ENCODE measurements at regions not wholly inside any gene's neighbourhood (a gene's known extent, or its start where the extent isn't known, plus 50 kb on each side); places are given as distances from the start of the nearest gene placed in this dataset.
"Not testable (repeated sequence)": the region's sequence is repeated elsewhere in the genome, so short reads cannot be mapped to it uniquely, and the experiment has no call there.

DNA sequence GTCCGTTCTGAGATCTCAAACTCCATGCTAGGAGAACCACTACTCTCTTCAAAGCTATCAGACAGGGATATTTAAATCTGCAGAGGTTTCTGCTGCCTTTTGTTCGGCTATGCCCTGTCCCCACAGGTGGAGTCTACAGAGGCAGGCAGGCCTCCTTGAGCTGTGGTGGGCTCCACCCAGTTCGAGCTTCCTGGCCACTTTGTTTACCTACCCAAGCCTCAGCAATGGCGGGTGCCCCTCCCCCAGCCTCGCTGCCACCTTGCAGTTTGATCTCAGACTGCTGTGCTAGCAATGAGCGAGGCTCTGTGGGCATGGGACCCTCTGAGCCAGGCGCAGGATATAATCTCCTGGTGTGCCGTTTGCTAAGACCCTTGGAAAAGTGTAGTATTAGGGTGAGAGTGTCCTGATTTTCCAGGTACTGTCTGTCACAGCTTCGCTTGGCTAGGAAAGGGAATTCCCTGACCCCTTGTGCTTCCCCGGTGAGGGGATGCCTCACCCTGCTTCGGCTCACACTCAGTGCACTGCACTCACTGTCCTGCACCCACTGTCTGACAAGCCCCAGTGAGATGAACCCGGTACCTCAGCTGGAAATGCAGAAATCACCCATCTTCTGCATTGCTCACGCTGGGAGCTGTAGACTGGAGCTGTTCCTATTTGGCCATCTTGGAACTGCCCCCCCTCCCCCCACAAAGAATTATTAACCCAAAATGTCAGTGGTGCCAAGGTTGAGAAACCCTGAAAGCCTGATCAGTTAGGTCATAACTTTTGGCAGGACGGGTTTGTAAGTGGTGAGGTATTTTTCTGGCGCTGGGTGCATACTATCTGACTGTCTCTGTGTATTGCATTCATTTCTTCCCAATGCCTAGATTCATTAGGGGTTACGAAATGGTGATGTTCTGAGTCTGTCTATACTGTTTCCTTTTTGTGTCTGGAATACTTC, 181.4 kb downstream of the TEX29 start:
- peaks cover 0 to 39% (median 25%) of the 10 kb centered on the region in 5 donors for H3K27me3 Mint-ChIP-seq
- H3K4me1 ChIP-seq (ENCODE audit: control insufficient read depth in 2 of 2, insufficient read depth in 2 of 2, low read length in 2 of 2); POLR2A ChIA-PET; H3K36me3 Mint-ChIP-seq; ATAC-seq; intact Hi-C loops (cut with micrococcal nuclease); DNase-seq; H3K4me3 ChIP-seq (ENCODE audit: low read length); H3K4me1 Mint-ChIP-seq; H3K27ac ChIP-seq (ENCODE audit: low read depth, low read length); H3K27me3 ChIP-seq (ENCODE audit: control insufficient read depth in 2 of 2, insufficient read depth in 2 of 2, low read length in 2 of 2); H3K36me3 ChIP-seq (ENCODE audit: control insufficient read depth in 2 of 3, insufficient read depth in 3 of 3, low read length in 3 of 3); H3K27ac Mint-ChIP-seq; H3K4me3 Mint-ChIP-seq; H3K9me3 ChIP-seq (ENCODE audit: control insufficient read depth in 2 of 3, low read length in 3 of 3); CTCF ChIA-PET: not testable (repeated sequence)
- peaks cover 0 to 20% (median 9%) of the 10 kb centered on the region in 11 donors for H3K9me3 Mint-ChIP-seq

DNA sequence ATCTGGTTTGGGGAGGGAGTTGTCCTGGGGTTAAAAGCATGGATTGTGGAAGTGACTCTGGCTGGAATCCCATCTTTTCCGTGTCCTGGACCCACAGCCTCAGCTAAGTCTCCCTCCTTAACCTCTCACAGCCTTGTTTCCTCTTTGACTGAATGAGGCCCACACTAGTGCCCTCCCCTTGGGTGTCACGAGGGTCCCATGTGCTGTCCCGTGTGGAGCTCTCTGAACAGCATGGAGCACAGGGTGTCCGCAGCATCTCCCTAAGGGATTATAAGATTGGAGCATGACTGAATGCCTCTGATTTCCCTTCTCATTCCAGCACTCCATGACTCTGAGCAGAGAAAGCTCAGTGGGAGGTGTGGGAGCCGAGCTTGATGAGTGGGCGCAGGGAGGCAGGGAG, 182.5 kb downstream of the TEX29 start:
- H3K36me3 ChIP-seq (ENCODE audit: control insufficient read depth in 2 of 3, insufficient read depth in 3 of 3, low read length in 3 of 3): no peaks in the 10 kb centered on the region
- no peaks in the 10 kb centered on the region for H3K4me1 ChIP-seq (ENCODE audit: control insufficient read depth in 2 of 2, insufficient read depth in 2 of 2, low read length in 2 of 2)
- no peak for ATAC-seq
- Mint-ChIP-seq H3K9me3 (peaks cover 0 to 19% (median 9%) of the 10 kb centered on the region in 11 donors), H3K27me3 (peaks cover 0 to 40% (median 25%) of the 10 kb centered on the region in 5 donors), H3K4me3 (no peak overlapping the region), H3K36me3 (peaks cover 0 to 5% (median 0%) of the 10 kb centered on the region in 5 donors), H3K4me1 (peaks cover 0 to 5% (median 0%) of the 10 kb centered on the region in 7 donors), H3K27ac (no peak overlapping the region)
- no peaks in the 10 kb centered on the region for H3K9me3 ChIP-seq (ENCODE audit: control insufficient read depth in 2 of 3, low read length in 3 of 3)
- POLR2A ChIA-PET: no interaction called here
- DNase-seq: no peak
- H3K27me3 ChIP-seq (ENCODE audit: control insufficient read depth in 2 of 2, insufficient read depth in 2 of 2, low read length in 2 of 2): no peaks in the 10 kb centered on the region
- H3K27ac ChIP-seq (ENCODE audit: low read depth, low read length): no peak overlapping the region
- H3K4me3 ChIP-seq (ENCODE audit: low read length): no peak overlapping the region
- CTCF ChIA-PET: no interaction called here
- intact Hi-C loops (cut with micrococcal nuclease): no loop called here

DNA sequence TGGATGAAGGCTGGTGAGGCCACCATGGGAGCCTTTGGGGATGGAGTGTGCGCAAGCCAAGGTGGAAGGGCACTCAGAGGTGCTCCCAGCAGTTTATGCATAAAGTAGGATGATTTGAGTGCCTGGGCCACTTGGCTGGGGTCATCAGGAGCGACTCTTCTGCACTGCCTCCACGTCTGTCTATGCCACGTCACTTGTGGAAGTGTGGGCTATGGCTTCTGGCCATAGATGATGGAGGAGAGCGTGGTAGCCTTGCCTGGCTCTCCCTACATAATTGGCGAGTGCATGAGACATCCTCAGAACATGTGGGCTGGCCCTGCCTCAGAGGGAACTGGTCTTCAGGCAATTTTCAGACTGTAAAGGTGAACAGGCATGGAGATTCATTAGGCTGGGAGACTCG, 182.9 kb downstream of the TEX29 start:
- Histone ChIP-seq H3K4me1 (ENCODE audit: control insufficient read depth in 2 of 2, insufficient read depth in 2 of 2, low read length in 2 of 2) (no peaks in the 10 kb centered on the region), H3K36me3 (ENCODE audit: control insufficient read depth in 2 of 3, insufficient read depth in 3 of 3, low read length in 3 of 3) (no peaks in the 10 kb centered on the region), H3K27ac (ENCODE audit: low read depth, low read length) (no peak overlapping the region), H3K4me3 (ENCODE audit: low read length) (no peak overlapping the region), H3K27me3 (ENCODE audit: control insufficient read depth in 2 of 2, insufficient read depth in 2 of 2, low read length in 2 of 2) (no peaks in the 10 kb centered on the region), H3K9me3 (ENCODE audit: control insufficient read depth in 2 of 3, low read length in 3 of 3) (no peaks in the 10 kb centered on the region)
- H3K9me3 Mint-ChIP-seq: peaks cover 0 to 19% (median 9%) of the 10 kb centered on the region in 11 donors
- no peak overlapping the region for H3K4me3 Mint-ChIP-seq
- H3K27me3 Mint-ChIP-seq: peaks cover 0 to 40% (median 25%) of the 10 kb centered on the region in 5 donors
- ChIA-PET POLR2A (no interaction called here), CTCF (no interaction called here)
- no peak overlapping the region for H3K27ac Mint-ChIP-seq
- H3K36me3 Mint-ChIP-seq: peaks cover 0 to 5% (median 0%) of the 10 kb centered on the region in 5 donors
- ATAC-seq: no peak
- H3K4me1 Mint-ChIP-seq: peaks cover 0 to 5% (median 0%) of the 10 kb centered on the region in 7 donors
- intact Hi-C loops (cut with micrococcal nuclease): no loop called here
- DNase-seq: no peak

DNA sequence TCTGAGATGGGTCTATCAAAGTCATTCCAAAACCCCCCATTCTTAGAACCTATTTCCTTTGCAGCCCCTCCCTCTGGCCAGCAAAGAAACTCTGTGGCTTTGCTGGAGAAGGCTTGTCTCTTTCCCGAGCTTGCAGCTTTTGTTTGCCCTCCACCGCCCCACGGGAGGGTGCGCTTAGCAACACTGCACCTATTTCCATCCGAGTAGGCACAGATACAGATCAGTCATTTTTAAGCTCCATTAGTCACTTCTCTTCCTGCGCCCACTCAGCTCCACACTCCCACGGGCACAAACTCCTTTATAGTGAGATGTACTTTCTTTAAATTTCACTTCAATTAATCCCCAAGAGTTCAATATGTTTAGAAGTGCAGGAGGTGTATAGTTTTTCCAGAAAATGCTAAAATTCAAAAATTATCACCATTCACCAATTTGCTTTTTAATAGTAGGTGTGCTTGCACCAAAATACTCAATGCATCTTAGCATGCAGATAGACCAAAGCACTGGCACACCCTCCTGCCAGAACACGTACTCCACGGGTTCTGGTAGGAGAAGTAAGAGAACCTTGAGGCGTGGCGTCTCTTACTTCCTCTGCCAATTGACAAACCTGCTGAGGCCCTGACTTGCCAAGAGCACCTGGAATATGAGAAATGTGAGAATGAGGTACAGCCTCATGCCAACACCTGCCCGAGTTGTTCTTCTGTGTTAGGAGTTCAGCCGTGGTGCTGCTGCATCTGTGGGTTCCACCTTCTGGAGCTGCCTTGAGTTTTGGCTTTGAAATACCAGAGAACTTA, 183.7 kb downstream of the TEX29 start:
- ChIA-PET CTCF (no interaction called here), POLR2A (no interaction called here)
- H3K36me3 Mint-ChIP-seq: peaks cover 0 to 5% (median 0%) of the 10 kb centered on the region in 5 donors
- no peak overlapping the region for H3K27ac Mint-ChIP-seq
- DNase-seq: no peak
- no peak overlapping the region for H3K4me3 ChIP-seq (ENCODE audit: low read length)
- no peak for ATAC-seq
- H3K9me3 Mint-ChIP-seq: peaks cover 0 to 19% (median 9%) of the 10 kb centered on the region in 11 donors
- H3K36me3 ChIP-seq (ENCODE audit: control insufficient read depth in 2 of 3, insufficient read depth in 3 of 3, low read length in 3 of 3): no peaks in the 10 kb centered on the region
- H3K4me1 Mint-ChIP-seq: peaks cover 0 to 5% (median 0%) of the 10 kb centered on the region in 7 donors
- no peak overlapping the region for H3K4me3 Mint-ChIP-seq
- H3K9me3 ChIP-seq (ENCODE audit: control insufficient read depth in 2 of 3, low read length in 3 of 3): no peaks in the 10 kb centered on the region
- H3K4me1 ChIP-seq (ENCODE audit: control insufficient read depth in 2 of 2, insufficient read depth in 2 of 2, low read length in 2 of 2): no peaks in the 10 kb centered on the region
- intact Hi-C loops (cut with micrococcal nuclease): no loop called here
- no peak overlapping the region for H3K27ac ChIP-seq (ENCODE audit: low read depth, low read length)
- H3K27me3 ChIP-seq (ENCODE audit: control insufficient read depth in 2 of 2, insufficient read depth in 2 of 2, low read length in 2 of 2): no peaks in the 10 kb centered on the region
- H3K27me3 Mint-ChIP-seq: peaks cover 0 to 40% (median 25%) of the 10 kb centered on the region in 5 donors

DNA sequence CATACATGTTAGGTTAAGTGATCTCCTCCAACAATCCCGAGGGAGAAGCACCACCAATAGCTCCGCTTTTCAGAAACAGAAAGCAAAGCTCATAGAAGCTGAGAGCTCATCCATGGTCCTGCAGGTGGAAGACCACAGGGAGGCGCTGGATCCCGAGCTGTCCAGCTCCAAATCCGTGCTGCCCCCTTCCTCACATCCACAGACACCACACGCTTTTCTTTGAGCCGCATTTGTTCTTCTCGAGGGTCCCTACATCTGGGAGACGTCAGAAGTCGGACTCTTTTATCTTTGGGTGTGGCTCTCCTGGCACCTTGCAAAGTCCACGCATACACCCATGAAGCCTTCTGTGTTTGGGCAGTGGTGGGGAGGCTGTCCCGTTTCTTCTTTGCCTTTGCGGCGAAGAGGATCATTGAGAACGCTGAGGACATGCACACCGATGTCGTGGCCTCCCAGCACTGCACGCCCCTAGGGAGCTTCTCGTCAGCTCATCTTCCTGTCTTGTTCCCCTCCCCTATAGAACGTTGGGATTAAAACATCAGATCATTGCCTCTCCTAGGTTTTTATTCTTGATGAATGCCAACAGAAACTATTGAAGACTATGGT, 184.8 kb downstream of the TEX29 start:
- intact Hi-C loops (cut with micrococcal nuclease): no loop called here
- Histone ChIP-seq H3K36me3 (ENCODE audit: control insufficient read depth in 2 of 3, insufficient read depth in 3 of 3, low read length in 3 of 3) (no peaks in the 10 kb centered on the region), H3K4me1 (ENCODE audit: control insufficient read depth in 2 of 2, insufficient read depth in 2 of 2, low read length in 2 of 2) (no peaks in the 10 kb centered on the region), H3K27ac (ENCODE audit: low read depth, low read length) (no peak overlapping the region), H3K27me3 (ENCODE audit: control insufficient read depth in 2 of 2, insufficient read depth in 2 of 2, low read length in 2 of 2) (no peaks in the 10 kb centered on the region), H3K4me3 (ENCODE audit: low read length) (no peak overlapping the region), H3K9me3 (ENCODE audit: control insufficient read depth in 2 of 3, low read length in 3 of 3) (no peaks in the 10 kb centered on the region)
- H3K9me3 Mint-ChIP-seq: peaks cover 0 to 15% (median 9%) of the 10 kb centered on the region in 11 donors
- peaks cover 0 to 5% (median 0%) of the 10 kb centered on the region in 7 donors for H3K4me1 Mint-ChIP-seq
- ChIA-PET CTCF (no interaction called here), POLR2A (no interaction called here)
- DNase-seq (no peak), ATAC-seq (no peak)
- no peak overlapping the region for H3K27ac Mint-ChIP-seq
- H3K36me3 Mint-ChIP-seq: peaks cover 0 to 5% (median 0%) of the 10 kb centered on the region in 5 donors
- H3K4me3 Mint-ChIP-seq: no peak overlapping the region
- H3K27me3 Mint-ChIP-seq: peaks cover 0 to 40% (median 25%) of the 10 kb centered on the region in 5 donors

DNA sequence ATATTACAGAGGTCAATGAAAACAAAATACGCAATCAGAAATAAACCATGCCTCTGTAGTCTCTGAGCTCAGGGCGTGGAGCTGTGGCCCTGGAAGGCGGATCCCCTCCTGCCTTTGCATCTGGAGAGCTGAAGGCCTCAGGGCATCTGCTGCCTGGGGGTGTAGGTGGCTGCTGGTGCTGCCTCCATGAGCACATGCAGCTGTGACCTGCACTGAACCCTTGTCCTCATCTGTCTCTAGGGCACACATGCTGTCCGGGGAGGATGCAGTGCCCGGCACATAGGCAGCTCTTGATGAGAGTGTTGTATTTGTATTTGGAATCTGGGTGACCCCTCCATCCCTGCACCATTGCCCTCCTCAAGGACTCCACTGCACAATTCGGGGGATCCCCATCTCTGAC, 185.7 kb downstream of the TEX29 start:
- H3K9me3 ChIP-seq (ENCODE audit: control insufficient read depth in 2 of 3, low read length in 3 of 3): no peaks in the 10 kb centered on the region
- intact Hi-C loops (cut with micrococcal nuclease): no loop called here
- Mint-ChIP-seq H3K4me3 (no peak overlapping the region), H3K36me3 (peaks cover 0 to 5% (median 0%) of the 10 kb centered on the region in 5 donors), H3K27me3 (peaks cover 0 to 34% (median 25%) of the 10 kb centered on the region in 5 donors), H3K4me1 (peaks cover 0 to 5% (median 0%) of the 10 kb centered on the region in 7 donors), H3K27ac (no peak overlapping the region), H3K9me3 (peaks cover 0 to 10% (median 7%) of the 10 kb centered on the region in 11 donors)
- H3K4me1 ChIP-seq (ENCODE audit: control insufficient read depth in 2 of 2, insufficient read depth in 2 of 2, low read length in 2 of 2): no peaks in the 10 kb centered on the region
- no peak overlapping the region for H3K4me3 ChIP-seq (ENCODE audit: low read length)
- ATAC-seq: no peak
- H3K27me3 ChIP-seq (ENCODE audit: control insufficient read depth in 2 of 2, insufficient read depth in 2 of 2, low read length in 2 of 2): no peaks in the 10 kb centered on the region
- ChIA-PET CTCF (no interaction called here), POLR2A (no interaction called here)
- no peak overlapping the region for H3K27ac ChIP-seq (ENCODE audit: low read depth, low read length)
- no peak for DNase-seq
- H3K36me3 ChIP-seq (ENCODE audit: control insufficient read depth in 2 of 3, insufficient read depth in 3 of 3, low read length in 3 of 3): no peaks in the 10 kb centered on the region
